Fibroblast of lung (primary cell): ENCODE measurements at regions not wholly inside any gene's neighbourhood (a gene's known extent, or its start where the extent isn't known, plus 50 kb on each side); places are given as distances from the start of the nearest gene placed in this dataset.
"Not testable (repeated sequence)": the region's sequence is repeated elsewhere in the genome, so short reads cannot be mapped to it uniquely, and the experiment has no call there.

Experiments used
- DNase-seq, 2 donors: peaks; one replicate each; pipeline versions ENCODE4 v3.0.0 to v3.0.0-alpha.2; 2010; ENCODE audit warnings: low read depth in 2 of 2
- H2AFZ ChIP-seq: 2 replicates; pipeline ENCODE4 v1.5.1; 2012; ENCODE audit warnings: low read length, control low read depth, inconsistent platforms
- H3K27ac ChIP-seq: 2 replicates; pipeline ENCODE4 v1.5.1; 2011; ENCODE audit warnings: low read length, control low read depth; ENCODE audit not compliant: insufficient read depth
- H3K27me3 ChIP-seq: 2 replicates; pipeline ENCODE4 v1.5.1; 2011; ENCODE audit warnings: mild to moderate bottlenecking, low read length; ENCODE audit not compliant: control insufficient read depth, insufficient read depth
- H3K36me3 ChIP-seq: 2 replicates; pipeline ENCODE4 v1.5.1; 2011; ENCODE audit warnings: low read length; ENCODE audit not compliant: control insufficient read depth, insufficient read depth
- H3K4me1 ChIP-seq: 2 replicates; pipeline ENCODE4 v1.5.1; 2011; ENCODE audit warnings: low read length; ENCODE audit not compliant: control insufficient read depth, insufficient read depth; ENCODE audit errors: extremely low read depth
- H3K4me2 ChIP-seq: 2 replicates; pipeline ENCODE4 v1.5.1; 2011; ENCODE audit warnings: low read length, control low read depth; ENCODE audit not compliant: insufficient read depth; ENCODE audit errors: extremely low read depth
- H3K4me3 ChIP-seq, 4 experiments: fragments of 200-600 bp in 1 of 4; sonication (generic) in 1 of 4; replicated peaks in 1 of 4; 2 replicates each; pipeline ENCODE4 v1.5.1; 2011 to 2016; ENCODE audit warnings: low read length in 4 of 4, low read depth in 3 of 4, mild to moderate bottlenecking in 3 of 4, control low read depth in 2 of 4, inconsistent platforms in 1 of 4, mixed read lengths in 1 of 4; ENCODE audit not compliant: insufficient read depth in 1 of 4; ENCODE audit errors: control extremely low read depth in 1 of 4
- H3K79me2 ChIP-seq: 2 replicates; pipeline ENCODE4 v1.5.1; 2012; ENCODE audit warnings: mild to moderate bottlenecking, low read length, inconsistent platforms; ENCODE audit not compliant: control insufficient read depth, insufficient read depth
- H3K9ac ChIP-seq: 2 replicates; pipeline ENCODE4 v1.5.1; 2011; ENCODE audit warnings: mild to moderate bottlenecking, low read length, control low read depth; ENCODE audit not compliant: insufficient read depth
- H3K9me3 ChIP-seq: 2 replicates; pipeline ENCODE4 v1.5.1; 2012; ENCODE audit warnings: low read depth, low read length; ENCODE audit not compliant: control insufficient read depth, insufficient read depth
- H4K20me1 ChIP-seq: 2 replicates; pipeline ENCODE4 v1.5.1; 2011; ENCODE audit warnings: low read length; ENCODE audit not compliant: control insufficient read depth, insufficient read depth; ENCODE audit errors: extremely low read depth
- EZH2 ChIP-seq: IDR thresholded peaks from 2 replicates; pipeline ENCODE4 v1.5.1; 2012; ENCODE audit warnings: low read length, control low read depth, mild to moderate bottlenecking; ENCODE audit errors: missing control alignments
- TF ChIP-seq, protein P1 (sequence below), 2 donors: IDR thresholded peaks in 1 of 2; conservative IDR thresholded peaks in 1 of 2; 1 replicate in 1 of 2; 2 replicates in 1 of 2; pipeline ENCODE4 v1.5.1; 2011 to 2012; ENCODE audit warnings: low read length in 2 of 2, control low read depth in 1 of 2, inconsistent platforms in 1 of 2, low read depth in 1 of 2, mild to moderate bottlenecking in 1 of 2

DNA sequence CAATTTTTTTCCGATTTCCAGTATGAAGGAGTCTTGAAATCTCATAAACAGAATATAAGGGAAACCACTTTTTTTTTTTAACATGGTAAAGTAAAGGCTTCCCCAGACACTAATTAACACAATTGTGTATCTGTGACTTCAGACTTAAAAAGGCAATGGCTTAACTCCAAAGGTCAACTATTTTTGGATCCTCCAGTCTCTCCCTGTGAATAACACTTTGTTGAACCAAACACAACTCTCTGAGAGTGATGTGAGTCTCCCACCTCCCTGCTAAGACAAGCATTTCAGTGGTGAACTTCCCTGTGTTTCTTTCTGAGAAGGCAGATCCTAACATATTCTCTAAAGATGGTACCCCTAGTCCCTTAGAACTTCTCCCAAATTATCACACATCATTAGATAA is 219.6 kb upstream of the RBBP8 start:
- no peak overlapping the region for H3K4me2 ChIP-seq
- no peaks in the 10 kb centered on the region for H3K9me3 ChIP-seq
- no peaks in the 10 kb centered on the region for H3K79me2 ChIP-seq
- no peaks in the 10 kb centered on the region for H3K36me3 ChIP-seq
- H3K27ac ChIP-seq, result no peak overlapping the region
- no peaks in the 10 kb centered on the region for H3K4me1 ChIP-seq
- H3K27me3 ChIP-seq, result no peaks in the 10 kb centered on the region
- TF ChIP-seq, protein P1, sequence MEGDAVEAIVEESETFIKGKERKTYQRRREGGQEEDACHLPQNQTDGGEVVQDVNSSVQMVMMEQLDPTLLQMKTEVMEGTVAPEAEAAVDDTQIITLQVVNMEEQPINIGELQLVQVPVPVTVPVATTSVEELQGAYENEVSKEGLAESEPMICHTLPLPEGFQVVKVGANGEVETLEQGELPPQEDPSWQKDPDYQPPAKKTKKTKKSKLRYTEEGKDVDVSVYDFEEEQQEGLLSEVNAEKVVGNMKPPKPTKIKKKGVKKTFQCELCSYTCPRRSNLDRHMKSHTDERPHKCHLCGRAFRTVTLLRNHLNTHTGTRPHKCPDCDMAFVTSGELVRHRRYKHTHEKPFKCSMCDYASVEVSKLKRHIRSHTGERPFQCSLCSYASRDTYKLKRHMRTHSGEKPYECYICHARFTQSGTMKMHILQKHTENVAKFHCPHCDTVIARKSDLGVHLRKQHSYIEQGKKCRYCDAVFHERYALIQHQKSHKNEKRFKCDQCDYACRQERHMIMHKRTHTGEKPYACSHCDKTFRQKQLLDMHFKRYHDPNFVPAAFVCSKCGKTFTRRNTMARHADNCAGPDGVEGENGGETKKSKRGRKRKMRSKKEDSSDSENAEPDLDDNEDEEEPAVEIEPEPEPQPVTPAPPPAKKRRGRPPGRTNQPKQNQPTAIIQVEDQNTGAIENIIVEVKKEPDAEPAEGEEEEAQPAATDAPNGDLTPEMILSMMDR (conservative IDR thresholded peaks at IDR 0.05 in 1 of 2, IDR thresholded peaks at IDR 0.05 in 1 of 2; ENCODE audit: low read depth in 1 of 2, low read length in 2 of 2), result no peak
- TF ChIP-seq EZH2, result no peak
- no peak overlapping the region for H3K9ac ChIP-seq
- no peak overlapping the region for H2AFZ ChIP-seq
- peak in 1 of 2 donors; percentile 61 for DNase-seq
- H3K4me3 ChIP-seq, result no peak overlapping the region
- H4K20me1 ChIP-seq, result no peaks in the 10 kb centered on the region

DNA sequence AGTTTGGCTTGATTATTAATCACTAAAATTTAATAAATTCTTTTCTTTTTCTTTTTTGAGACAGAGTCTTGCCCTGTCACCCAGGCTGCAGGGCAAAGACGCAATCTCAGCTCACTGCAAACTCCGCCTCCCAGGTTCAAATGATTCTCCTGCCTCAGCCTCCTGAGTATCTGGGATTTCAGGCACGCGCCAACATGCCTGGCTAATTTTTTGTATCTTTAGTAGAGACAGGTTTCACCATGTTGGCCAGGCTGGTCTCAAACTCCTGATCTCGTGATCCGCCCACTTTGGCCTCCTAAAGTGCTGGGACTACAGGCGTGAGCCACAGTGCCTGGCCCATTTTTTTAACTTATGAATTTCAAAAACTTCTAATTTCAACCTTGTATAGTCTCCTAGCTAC is 215.6 kb upstream of the RBBP8 start:
- H3K9ac ChIP-seq, H3K9me3 ChIP-seq, H3K27me3 ChIP-seq, H4K20me1 ChIP-seq, DNase-seq, H3K4me1 ChIP-seq, H2AFZ ChIP-seq, H3K79me2 ChIP-seq, H3K36me3 ChIP-seq, H3K4me3 ChIP-seq, H3K27ac ChIP-seq, H3K4me2 ChIP-seq: not testable (repeated sequence)

DNA sequence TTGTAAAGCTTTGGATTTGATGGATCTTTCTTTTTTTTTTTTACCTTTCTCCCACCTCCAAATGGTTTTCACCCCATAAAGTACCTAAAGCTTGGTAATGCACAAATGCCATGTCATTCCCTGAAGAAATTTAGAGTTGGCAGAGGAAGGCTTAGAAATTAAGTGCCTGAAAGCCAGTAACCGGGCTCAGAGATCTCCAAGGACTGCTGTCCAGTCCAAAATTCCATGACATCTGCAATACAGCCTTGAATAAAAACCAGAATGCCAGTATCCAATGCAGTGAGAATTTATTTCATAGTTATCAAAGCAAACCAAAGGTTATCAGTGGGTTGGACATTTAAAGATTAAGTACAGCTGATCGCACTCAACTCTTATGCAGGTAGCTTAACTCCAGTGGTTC is 209.9 kb upstream of the RBBP8 start:
- TF ChIP-seq, protein P1 (conservative IDR thresholded peaks at IDR 0.05 in 1 of 2, IDR thresholded peaks at IDR 0.05 in 1 of 2; ENCODE audit: low read depth in 1 of 2, low read length in 2 of 2), result no peak
- TF ChIP-seq EZH2, result no peak
- H2AFZ ChIP-seq, result no peak overlapping the region
- H3K9ac ChIP-seq, result no peak overlapping the region
- DNase-seq, result no peak
- H4K20me1 ChIP-seq, result no peaks in the 10 kb centered on the region
- no peak overlapping the region for H3K4me2 ChIP-seq
- H3K36me3 ChIP-seq, result no peaks in the 10 kb centered on the region
- no peaks in the 10 kb centered on the region for H3K4me1 ChIP-seq
- H3K9me3 ChIP-seq, result no peaks in the 10 kb centered on the region
- no peaks in the 10 kb centered on the region for H3K79me2 ChIP-seq
- H3K27ac ChIP-seq, result no peak overlapping the region
- peaks cover 2% of the 10 kb centered on the region for H3K27me3 ChIP-seq
- H3K4me3 ChIP-seq, result no peak overlapping the region
